ENCODE measurements at regions not wholly inside any gene's neighbourhood (a gene's known extent, or its start where the extent isn't known, plus 50 kb on each side); places are given as distances from the start of the nearest gene placed in this dataset.

- 55 to 70% methylated on average over 5 of the region's 5 CpGs for WGBS, 2 donors (ENCODE audit: low coverage in 1 of 2)
- H3K27me3 ChIP-seq: peaks cover 68% of the 10 kb centered on the region
- no peak for ATAC-seq
- TF ChIP-seq POLR2AphosphoS5 (IDR thresholded peaks at IDR 0.05): no peak
- TF ChIP-seq CTCF (IDR thresholded peaks at IDR 0.05): no peak
- TF ChIP-seq POLR2A (IDR thresholded peaks at IDR 0.05): no peak
- no peak for TF ChIP-seq EP300 (IDR thresholded peaks at IDR 0.05)
- H3K9me3 ChIP-seq: no peaks in the 10 kb centered on the region
- no peak overlapping the region for H3K4me3 ChIP-seq
- H3K36me3 ChIP-seq: no peaks in the 10 kb centered on the region
- no peaks in the 10 kb centered on the region for H3K4me1 ChIP-seq
- H3K27ac ChIP-seq: no peak overlapping the region
Measured at GRCh38 chr1:38512024-38512767, 347.4 kb downstream of the RRAGC start.

- Histone ChIP-seq H3K27me3 (peaks cover 82% of the 10 kb centered on the region), H3K4me3 (no peak overlapping the region)
Measured at GRCh38 chr1:38508232-38508631, 351.3 kb downstream of the RRAGC start.

GRCh38 chr1:38507563-38507962 lies 352.0 kb downstream of the RRAGC start:
- H3K27ac ChIP-seq: no peak overlapping the region
- no peak overlapping the region for H3K4me3 ChIP-seq
- H3K36me3 ChIP-seq: no peaks in the 10 kb centered on the region
- H3K9me3 ChIP-seq: no peaks in the 10 kb centered on the region
- H3K4me1 ChIP-seq: no peaks in the 10 kb centered on the region
- ATAC-seq: no peak
- H3K27me3 ChIP-seq: peaks cover 82% of the 10 kb centered on the region
- TF ChIP-seq EP300 (IDR thresholded peaks at IDR 0.05) (no peak), CTCF (IDR thresholded peaks at IDR 0.05) (no peak), POLR2AphosphoS5 (IDR thresholded peaks at IDR 0.05) (no peak), POLR2A (IDR thresholded peaks at IDR 0.05) (no peak)
- 66 to 81% methylated on average over 3 to 6 of the region's 6 CpGs for WGBS, 2 donors (ENCODE audit: low coverage in 1 of 2)

More at GRCh38 chr1:38508232-38508631, 351.3 kb downstream of the RRAGC start:
- Histone ChIP-seq H3K4me1 (no peaks in the 10 kb centered on the region), H3K36me3 (no peaks in the 10 kb centered on the region), H3K9me3 (no peaks in the 10 kb centered on the region), H3K27ac (no peak overlapping the region)
- ATAC-seq: no peak
- TF ChIP-seq POLR2A (IDR thresholded peaks at IDR 0.05): no peak
- TF ChIP-seq EP300 (IDR thresholded peaks at IDR 0.05): no peak
- no peak for TF ChIP-seq CTCF (IDR thresholded peaks at IDR 0.05)
- no peak for TF ChIP-seq POLR2AphosphoS5 (IDR thresholded peaks at IDR 0.05)
- 42 to 76% methylated on average over 2 to 4 of the region's 6 CpGs for WGBS, 2 donors (ENCODE audit: low coverage in 1 of 2)

- Histone ChIP-seq H3K27me3 (peaks cover 71% of the 10 kb centered on the region), H3K4me1 (no peaks in the 10 kb centered on the region), H3K27ac (no peak overlapping the region), H3K36me3 (no peaks in the 10 kb centered on the region), H3K9me3 (no peaks in the 10 kb centered on the region), H3K4me3 (no peak overlapping the region)
- 44 to 48% methylated on average over 8 of the region's 8 CpGs for WGBS, 2 donors (ENCODE audit: low coverage in 1 of 2)
- TF ChIP-seq EP300 (IDR thresholded peaks at IDR 0.05) (no peak), POLR2A (IDR thresholded peaks at IDR 0.05) (no peak), CTCF (IDR thresholded peaks at IDR 0.05) (no peak), POLR2AphosphoS5 (IDR thresholded peaks at IDR 0.05) (no peak)
- ATAC-seq: no peak
Measured at GRCh38 chr1:38505944-38506343, 353.6 kb downstream of the RRAGC start.

GRCh38 chr1:38502758-38503157 lies 356.8 kb downstream of the RRAGC start:
- H3K27me3 ChIP-seq: peaks cover 60% of the 10 kb centered on the region
- no peaks in the 10 kb centered on the region for H3K36me3 ChIP-seq
- no peaks in the 10 kb centered on the region for H3K9me3 ChIP-seq
- no peak overlapping the region for H3K27ac ChIP-seq
- TF ChIP-seq EP300 (IDR thresholded peaks at IDR 0.05) (no peak), POLR2AphosphoS5 (IDR thresholded peaks at IDR 0.05) (no peak), CTCF (IDR thresholded peaks at IDR 0.05) (no peak), POLR2A (IDR thresholded peaks at IDR 0.05) (no peak)
- no peaks in the 10 kb centered on the region for H3K4me1 ChIP-seq
- ATAC-seq: no peak
- no peak overlapping the region for H3K4me3 ChIP-seq
- WGBS, 2 donors (ENCODE audit: low coverage in 1 of 2): 83% methylated on average over 1 of the region's 4 CpGs; no CpG with 5 or more reads in 1 of the 2 donors
